ENCODE measurements at regions not wholly inside any gene's neighbourhood (a gene's known extent, or its start where the extent isn't known, plus 50 kb on each side); places are given as distances from the start of the nearest gene placed in this dataset.

- H3K27ac ChIP-seq, result no peak overlapping the region
- 86 to 94% (median 90%) methylated on average over 11 of the region's 11 CpGs for WGBS, 5 donors
- no peaks in the 10 kb centered on the region for H3K4me1 ChIP-seq
- no peaks in the 10 kb centered on the region for H3K27me3 ChIP-seq (replicated peaks in 1 of 7)
- DNase-seq, result no peak
- TF ChIP-seq POLR2AphosphoS5 (IDR thresholded peaks at IDR 0.05) (no peak), POLR2A (IDR thresholded peaks at IDR 0.05) (no peak), CTCF (IDR thresholded peaks at IDR 0.05 in 8 of 11, conservative IDR thresholded peaks at IDR 0.05 in 3 of 11) (no peak)
- no peak overlapping the region for H3K4me3 ChIP-seq
- intact Hi-C loops (cut with DNase I; ENCODE audit: low total_unique reads), result no loop called here
- H3K36me3 ChIP-seq, result peaks cover 0 to 13% (median 0%) of the 10 kb centered on the region in 6 donors
- no peaks in the 10 kb centered on the region for H3K9me3 ChIP-seq
These were observed 234.9 kb upstream of the TPM1 start for GRCh38 chr15:62807539-62808130.

- no peak for DNase-seq
- no peaks in the 10 kb centered on the region for H3K9me3 ChIP-seq
- no peaks in the 10 kb centered on the region for H3K27me3 ChIP-seq (replicated peaks in 1 of 7)
- intact Hi-C loops (cut with DNase I; ENCODE audit: low total_unique reads), result no loop called here
- H3K4me3 ChIP-seq, result no peak overlapping the region
- H3K4me1 ChIP-seq, result no peaks in the 10 kb centered on the region
- peaks cover 0 to 13% (median 0%) of the 10 kb centered on the region in 6 donors for H3K36me3 ChIP-seq
- 72 to 82% (median 76%) methylated on average over 8 of the region's 8 CpGs for WGBS, 5 donors
- H3K27ac ChIP-seq, result no peak overlapping the region
- TF ChIP-seq POLR2AphosphoS5 (IDR thresholded peaks at IDR 0.05) (no peak), POLR2A (IDR thresholded peaks at IDR 0.05) (no peak), CTCF (IDR thresholded peaks at IDR 0.05 in 8 of 11, conservative IDR thresholded peaks at IDR 0.05 in 3 of 11) (no peak)
These were observed 233.2 kb upstream of the TPM1 start for GRCh38 chr15:62809115-62809967.

- WGBS, 5 donors, result 90 to 96% (median 94%) methylated on average over 8 of the region's 8 CpGs
- DNase-seq, result no peak
- no peaks in the 10 kb centered on the region for H3K27me3 ChIP-seq (replicated peaks in 1 of 7)
- H3K36me3 ChIP-seq, result peaks cover 0 to 13% (median 0%) of the 10 kb centered on the region in 6 donors
- H3K27ac ChIP-seq, result no peak overlapping the region
- H3K4me3 ChIP-seq, result no peak overlapping the region
- intact Hi-C loops (cut with DNase I; ENCODE audit: low total_unique reads), result no loop called here
- TF ChIP-seq POLR2A (IDR thresholded peaks at IDR 0.05) (no peak), POLR2AphosphoS5 (IDR thresholded peaks at IDR 0.05) (no peak)
- no peaks in the 10 kb centered on the region for H3K4me1 ChIP-seq
- H3K9me3 ChIP-seq, result no peaks in the 10 kb centered on the region
These were observed 232.6 kb upstream of the TPM1 start for GRCh38 chr15:62809968-62810260.

- H3K4me3 ChIP-seq, result no peak overlapping the region
- TF ChIP-seq POLR2A (IDR thresholded peaks at IDR 0.05) (no peak), POLR2AphosphoS5 (IDR thresholded peaks at IDR 0.05) (no peak), CTCF (IDR thresholded peaks at IDR 0.05 in 8 of 11, conservative IDR thresholded peaks at IDR 0.05 in 3 of 11) (no peak)
- WGBS, 5 donors, result 72 to 85% (median 81%) methylated on average over 6 to 7 of the region's 7 CpGs
- H3K27ac ChIP-seq, result no peak overlapping the region
- no peaks in the 10 kb centered on the region for H3K27me3 ChIP-seq (replicated peaks in 1 of 7)
- no peak for DNase-seq
- no peaks in the 10 kb centered on the region for H3K9me3 ChIP-seq
- intact Hi-C loops (cut with DNase I; ENCODE audit: low total_unique reads), result no loop called here
- H3K36me3 ChIP-seq, result no peaks in the 10 kb centered on the region
- H3K4me1 ChIP-seq, result no peaks in the 10 kb centered on the region
These were observed 230.1 kb upstream of the TPM1 start for GRCh38 chr15:62812515-62812835.
